Muscle layer of colon (tissue), 2 donors: ENCODE measurements at regions not wholly inside any gene's neighbourhood (a gene's known extent, or its start where the extent isn't known, plus 50 kb on each side); places are given as distances from the start of the nearest gene placed in this dataset.
"Not testable (repeated sequence)": the region's sequence is repeated elsewhere in the genome, so short reads cannot be mapped to it uniquely, and the experiment has no call there.

Source experiments
- H3K27ac ChIP-seq: one replicate; pipeline ENCODE4 v1.7.0; 2013; ENCODE audit warnings: low read depth, mild to moderate bottlenecking, low read length, moderate library complexity
- H3K27me3 ChIP-seq, 2 donors: one replicate each; pipeline ENCODE4 v1.7.0; 2013; ENCODE audit warnings: low read length in 2 of 2, mild to moderate bottlenecking in 2 of 2; ENCODE audit not compliant: insufficient read depth in 2 of 2, control insufficient read depth in 1 of 2
- H3K36me3 ChIP-seq: one replicate; pipeline ENCODE4 v1.7.0; 2013; ENCODE audit warnings: mild to moderate bottlenecking, low read length; ENCODE audit not compliant: insufficient read depth
- H3K4me1 ChIP-seq: one replicate; pipeline ENCODE4 v1.7.0; 2013; ENCODE audit warnings: mild to moderate bottlenecking, low read length; ENCODE audit not compliant: insufficient read depth
- H3K4me3 ChIP-seq, 2 donors: one replicate each; pipeline ENCODE4 v1.7.0; 2013; ENCODE audit warnings: low read length in 2 of 2, low read depth in 1 of 2, mild to moderate bottlenecking in 1 of 2, moderate library complexity in 1 of 2
- H3K9ac ChIP-seq: one replicate; pipeline ENCODE4 v1.7.0; 2013; ENCODE audit warnings: low read length
- H3K9me3 ChIP-seq: one replicate; pipeline ENCODE4 v1.7.0; 2013; ENCODE audit warnings: mild to moderate bottlenecking, low read length
- donor health status: abdominal sarcoma.
- donor health status: Adenocarcinoma of cecum.

- Histone ChIP-seq H3K36me3 (no peaks in the 10 kb centered on the region), H3K27me3 (no peaks in the 10 kb centered on the region), H3K4me1 (peaks cover 10% of the 10 kb centered on the region), H3K4me3 (no peak overlapping the region), H3K27ac (no peak overlapping the region), H3K9me3 (no peaks in the 10 kb centered on the region), H3K9ac (no peak overlapping the region)
These were observed 378.9 kb downstream of the PREX1 start for GRCh38 chr20:48448666-48449600.

- H3K27ac ChIP-seq, result no peak overlapping the region
- no peak overlapping the region for H3K9ac ChIP-seq
- peaks cover 10% of the 10 kb centered on the region for H3K4me1 ChIP-seq
- no peaks in the 10 kb centered on the region for H3K36me3 ChIP-seq
- no peaks in the 10 kb centered on the region for H3K27me3 ChIP-seq
- no peak overlapping the region for H3K4me3 ChIP-seq
- H3K9me3 ChIP-seq, result no peaks in the 10 kb centered on the region
These were observed 380.3 kb downstream of the PREX1 start for GRCh38 chr20:48447456-48447855.

- Histone ChIP-seq H3K36me3 (no peaks in the 10 kb centered on the region), H3K9ac (no peak overlapping the region), H3K9me3 (no peaks in the 10 kb centered on the region), H3K4me1 (peaks cover 10% of the 10 kb centered on the region), H3K27me3 (no peaks in the 10 kb centered on the region), H3K27ac (no peak overlapping the region), H3K4me3 (no peak overlapping the region)
These were observed 382.0 kb downstream of the PREX1 start for GRCh38 chr20:48445827-48446226.

GRCh38 chr20:48444249-48444648 lies 383.6 kb downstream of the PREX1 start:
- H3K4me1 ChIP-seq, result peaks cover 7% of the 10 kb centered on the region
- H3K9me3 ChIP-seq, result no peaks in the 10 kb centered on the region
- no peaks in the 10 kb centered on the region for H3K27me3 ChIP-seq
- no peaks in the 10 kb centered on the region for H3K36me3 ChIP-seq
- no peak overlapping the region for H3K9ac ChIP-seq
- H3K4me3 ChIP-seq, result no peak overlapping the region
- no peak overlapping the region for H3K27ac ChIP-seq

- Histone ChIP-seq H3K4me3 (no peak overlapping the region), H3K9ac (no peak overlapping the region), H3K27ac (no peak overlapping the region), H3K36me3 (no peaks in the 10 kb centered on the region), H3K27me3 (no peaks in the 10 kb centered on the region), H3K9me3 (no peaks in the 10 kb centered on the region), H3K4me1 (no peaks in the 10 kb centered on the region)
These were observed 386.9 kb downstream of the PREX1 start for GRCh38 chr20:48440916-48441315.

GRCh38 chr20:48440261-48440660 lies 387.5 kb downstream of the PREX1 start:
- not testable (repeated sequence) for H3K27ac ChIP-seq, H3K9ac ChIP-seq, H3K4me1 ChIP-seq, H3K27me3 ChIP-seq, H3K36me3 ChIP-seq, H3K4me3 ChIP-seq, H3K9me3 ChIP-seq

- Histone ChIP-seq H3K36me3 (no peaks in the 10 kb centered on the region), H3K27ac (no peak overlapping the region), H3K9ac (no peak overlapping the region), H3K4me3 (no peak overlapping the region), H3K27me3 (no peaks in the 10 kb centered on the region), H3K4me1 (no peaks in the 10 kb centered on the region), H3K9me3 (no peaks in the 10 kb centered on the region)
These were observed 390.7 kb downstream of the PREX1 start for GRCh38 chr20:48437146-48437545.

GRCh38 chr20:48436609-48437008 lies 391.2 kb downstream of the PREX1 start:
- not testable (repeated sequence) for H3K27me3 ChIP-seq, H3K4me1 ChIP-seq, H3K36me3 ChIP-seq, H3K4me3 ChIP-seq, H3K27ac ChIP-seq, H3K9ac ChIP-seq, H3K9me3 ChIP-seq

GRCh38 chr20:48433178-48433577 lies 394.6 kb downstream of the PREX1 start:
- Histone ChIP-seq H3K4me1 (no peaks in the 10 kb centered on the region), H3K27me3 (no peaks in the 10 kb centered on the region), H3K4me3 (no peak overlapping the region), H3K27ac (no peak overlapping the region), H3K36me3 (no peaks in the 10 kb centered on the region), H3K9me3 (no peaks in the 10 kb centered on the region), H3K9ac (no peak overlapping the region)

- H3K4me1 ChIP-seq, result no peaks in the 10 kb centered on the region
- H3K9me3 ChIP-seq, result no peaks in the 10 kb centered on the region
- no peaks in the 10 kb centered on the region for H3K27me3 ChIP-seq
- no peak overlapping the region for H3K27ac ChIP-seq
- no peak overlapping the region for H3K4me3 ChIP-seq
- H3K36me3 ChIP-seq, result no peaks in the 10 kb centered on the region
- H3K9ac ChIP-seq, result no peak overlapping the region
These were observed 395.3 kb downstream of the PREX1 start for GRCh38 chr20:48432494-48432832.

- no peaks in the 10 kb centered on the region for H3K36me3 ChIP-seq
- H3K4me3 ChIP-seq, result no peak overlapping the region
- no peaks in the 10 kb centered on the region for H3K27me3 ChIP-seq
- no peak overlapping the region for H3K27ac ChIP-seq
- no peaks in the 10 kb centered on the region for H3K9me3 ChIP-seq
- no peak overlapping the region for H3K9ac ChIP-seq
- no peaks in the 10 kb centered on the region for H3K4me1 ChIP-seq
These were observed 395.9 kb downstream of the PREX1 start for GRCh38 chr20:48431653-48432493.
